ENCODE measurements at regions not wholly inside any gene's neighbourhood (a gene's known extent, or its start where the extent isn't known, plus 50 kb on each side); places are given as distances from the start of the nearest gene placed in this dataset.

DNA sequence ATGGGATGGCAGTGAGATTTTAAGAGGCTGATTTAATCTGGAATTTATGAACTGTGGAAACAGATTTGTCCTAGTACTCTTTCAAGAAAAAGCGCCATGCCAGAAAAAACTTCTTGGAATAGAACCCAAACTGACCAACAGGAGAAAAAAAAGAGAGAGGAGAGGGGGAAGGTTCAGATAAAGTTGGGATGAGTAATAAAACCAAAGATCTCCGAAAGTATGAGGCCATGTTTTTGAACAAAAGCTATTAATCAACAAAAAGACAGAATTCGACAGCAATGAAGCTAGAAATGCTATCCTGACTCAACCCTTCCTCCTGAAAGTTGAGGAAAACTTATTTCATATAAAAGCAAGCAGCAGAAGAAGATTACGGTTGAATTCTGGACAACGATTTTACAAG is 135.5 kb downstream of the CEMIP2 start:
- H3K4me3 ChIP-seq (ENCODE audit: low read depth, low read length): no peak overlapping the region
- DNase-seq (ENCODE audit: low read depth): no peak
- TF ChIP-seq POLR2A (IDR thresholded peaks at IDR 0.05; ENCODE audit: extremely low read depth, insufficient read length): no peak
- TF ChIP-seq, protein P1, sequence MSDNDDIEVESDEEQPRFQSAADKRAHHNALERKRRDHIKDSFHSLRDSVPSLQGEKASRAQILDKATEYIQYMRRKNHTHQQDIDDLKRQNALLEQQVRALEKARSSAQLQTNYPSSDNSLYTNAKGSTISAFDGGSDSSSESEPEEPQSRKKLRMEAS (IDR thresholded peaks at IDR 0.05; ENCODE audit: low read depth, low read length): no peak
- TF ChIP-seq, protein P2, sequence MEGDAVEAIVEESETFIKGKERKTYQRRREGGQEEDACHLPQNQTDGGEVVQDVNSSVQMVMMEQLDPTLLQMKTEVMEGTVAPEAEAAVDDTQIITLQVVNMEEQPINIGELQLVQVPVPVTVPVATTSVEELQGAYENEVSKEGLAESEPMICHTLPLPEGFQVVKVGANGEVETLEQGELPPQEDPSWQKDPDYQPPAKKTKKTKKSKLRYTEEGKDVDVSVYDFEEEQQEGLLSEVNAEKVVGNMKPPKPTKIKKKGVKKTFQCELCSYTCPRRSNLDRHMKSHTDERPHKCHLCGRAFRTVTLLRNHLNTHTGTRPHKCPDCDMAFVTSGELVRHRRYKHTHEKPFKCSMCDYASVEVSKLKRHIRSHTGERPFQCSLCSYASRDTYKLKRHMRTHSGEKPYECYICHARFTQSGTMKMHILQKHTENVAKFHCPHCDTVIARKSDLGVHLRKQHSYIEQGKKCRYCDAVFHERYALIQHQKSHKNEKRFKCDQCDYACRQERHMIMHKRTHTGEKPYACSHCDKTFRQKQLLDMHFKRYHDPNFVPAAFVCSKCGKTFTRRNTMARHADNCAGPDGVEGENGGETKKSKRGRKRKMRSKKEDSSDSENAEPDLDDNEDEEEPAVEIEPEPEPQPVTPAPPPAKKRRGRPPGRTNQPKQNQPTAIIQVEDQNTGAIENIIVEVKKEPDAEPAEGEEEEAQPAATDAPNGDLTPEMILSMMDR (IDR thresholded peaks at IDR 0.05; ENCODE audit: low read depth, low read length): no peak

DNA sequence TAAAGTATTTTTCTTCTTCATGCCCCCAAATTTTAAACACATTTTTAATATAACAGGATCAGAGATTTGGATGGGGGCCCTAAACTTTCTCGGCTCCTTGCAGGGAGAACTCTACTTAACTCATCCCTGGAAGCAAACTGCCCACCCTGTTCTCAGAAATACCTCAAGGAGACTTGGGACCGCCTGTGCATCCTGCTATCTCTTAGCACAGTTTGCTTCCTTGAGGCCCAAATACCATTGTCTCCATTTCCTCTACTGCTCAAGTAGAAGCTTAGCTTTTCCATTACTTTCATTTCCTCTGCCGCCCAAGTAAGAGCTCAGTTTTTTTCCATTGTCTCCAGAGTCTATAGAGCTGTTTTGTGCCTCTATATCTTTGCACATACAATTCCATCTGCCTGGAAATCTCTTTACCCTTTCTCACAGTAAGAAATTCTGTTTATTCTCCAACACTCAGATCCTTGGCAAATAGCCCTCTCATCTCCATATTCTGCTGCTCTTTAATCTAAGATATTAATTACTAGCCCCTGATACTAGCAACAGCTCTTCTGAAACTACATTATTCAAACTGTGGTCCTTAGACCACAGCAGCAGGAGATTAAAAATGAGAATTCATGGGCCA is 137.8 kb downstream of the CEMIP2 start:
- no peak for DNase-seq (ENCODE audit: low read depth)
- H3K4me3 ChIP-seq (ENCODE audit: low read depth, low read length): no peak overlapping the region
- TF ChIP-seq, protein P2 (IDR thresholded peaks at IDR 0.05; ENCODE audit: low read depth, low read length): no peak
- TF ChIP-seq, protein P1 (IDR thresholded peaks at IDR 0.05; ENCODE audit: low read depth, low read length): no peak
- TF ChIP-seq MYC (IDR thresholded peaks at IDR 0.05; ENCODE audit: low read depth, low read length) (no peak), POLR2A (IDR thresholded peaks at IDR 0.05; ENCODE audit: extremely low read depth, insufficient read length) (no peak)

DNA sequence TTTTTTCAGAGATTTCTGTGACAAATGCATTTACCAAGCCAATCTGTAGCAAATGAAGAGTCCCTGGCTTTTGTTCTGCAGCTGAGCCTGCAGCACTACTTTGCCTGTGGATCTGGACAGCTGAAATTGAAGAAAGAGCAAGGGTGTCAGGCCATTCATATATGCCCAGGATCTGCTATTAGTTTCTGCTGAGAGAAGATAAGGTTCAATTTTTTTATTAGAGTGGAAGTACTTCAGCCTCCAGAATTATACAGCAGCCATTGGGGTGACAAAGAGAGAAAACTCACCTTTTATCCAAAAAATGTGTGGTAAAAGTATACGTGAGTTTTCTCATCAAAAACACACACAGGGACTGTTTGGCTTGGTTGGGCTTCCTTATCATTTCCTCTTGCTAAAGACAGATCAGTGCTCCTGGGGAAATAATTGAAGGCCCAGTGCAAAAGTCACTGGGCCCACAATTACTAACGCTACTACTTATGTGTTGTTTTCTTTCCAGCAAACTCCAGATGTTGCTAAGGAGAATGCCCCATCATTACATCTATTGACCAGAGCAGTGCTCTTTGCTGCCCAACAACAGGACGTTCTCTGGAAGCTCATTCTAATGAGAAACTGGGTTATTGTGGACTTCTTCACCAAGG is 138.6 kb downstream of the CEMIP2 start:
- DNase-seq (ENCODE audit: low read depth): no peak
- TF ChIP-seq, protein P2 (IDR thresholded peaks at IDR 0.05; ENCODE audit: low read depth, low read length): no peak
- TF ChIP-seq, protein P1 (IDR thresholded peaks at IDR 0.05; ENCODE audit: low read depth, low read length): no peak
- TF ChIP-seq MYC (IDR thresholded peaks at IDR 0.05; ENCODE audit: low read depth, low read length): no peak
- no peak for TF ChIP-seq POLR2A (IDR thresholded peaks at IDR 0.05; ENCODE audit: extremely low read depth, insufficient read length)
- H3K4me3 ChIP-seq (ENCODE audit: low read depth, low read length): no peak overlapping the region

DNA sequence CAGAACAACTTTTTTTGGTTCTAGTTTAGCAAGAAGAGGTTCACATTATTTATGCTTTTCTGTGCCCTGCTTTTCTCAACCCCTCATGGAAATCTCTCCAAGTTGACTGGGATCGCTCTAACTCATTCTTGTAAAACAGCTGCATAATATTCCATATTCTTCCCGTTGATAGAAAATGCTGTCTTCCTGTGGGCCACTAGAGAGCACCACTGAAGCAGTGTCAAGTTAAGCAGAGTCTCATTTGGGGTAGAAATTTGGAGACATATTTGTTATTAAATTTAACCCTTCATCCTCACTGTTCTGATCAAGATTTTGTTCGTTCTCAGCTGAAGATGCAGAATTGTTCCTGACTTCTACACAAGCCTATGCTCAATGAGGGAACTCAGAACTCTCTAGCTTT is 140.1 kb downstream of the CEMIP2 start:
- no peak for TF ChIP-seq POLR2A (IDR thresholded peaks at IDR 0.05; ENCODE audit: extremely low read depth, insufficient read length)
- TF ChIP-seq, protein P2 (IDR thresholded peaks at IDR 0.05; ENCODE audit: low read depth, low read length): peak; percentile 24
- DNase-seq (ENCODE audit: low read depth): peak; percentile 0
- no peak overlapping the region for H3K4me3 ChIP-seq (ENCODE audit: low read depth, low read length)

DNA sequence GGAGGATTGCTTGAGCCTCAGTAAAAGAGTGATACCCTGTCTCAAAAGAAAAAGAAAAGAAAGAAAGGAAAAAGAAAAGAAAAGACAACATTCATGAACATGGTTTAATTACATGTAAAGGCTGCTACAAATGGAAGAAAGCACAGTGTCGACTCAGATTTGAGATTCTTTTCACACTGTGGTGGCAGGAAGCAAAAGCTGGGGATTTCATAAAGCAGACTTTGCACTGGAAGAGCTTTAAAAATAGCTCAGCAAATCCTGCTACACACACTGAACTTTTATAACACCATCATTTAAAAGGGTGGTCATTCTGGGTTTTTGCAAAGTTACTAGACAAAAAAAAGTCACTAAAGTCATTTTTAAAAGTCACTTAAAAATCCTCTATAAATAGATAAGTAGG is 140.8 kb downstream of the CEMIP2 start:
- no peak for DNase-seq (ENCODE audit: low read depth)
- TF ChIP-seq POLR2A (IDR thresholded peaks at IDR 0.05; ENCODE audit: extremely low read depth, insufficient read length): no peak
- TF ChIP-seq, protein P1 (IDR thresholded peaks at IDR 0.05; ENCODE audit: low read depth, low read length): no peak
- TF ChIP-seq, protein P2 (IDR thresholded peaks at IDR 0.05; ENCODE audit: low read depth, low read length): no peak
- no peak for TF ChIP-seq MYC (IDR thresholded peaks at IDR 0.05; ENCODE audit: low read depth, low read length)
- no peak overlapping the region for H3K4me3 ChIP-seq (ENCODE audit: low read depth, low read length)

All from NB4 (cell line).